Stimulated activated CD4-positive, alpha-beta T cell treated with anti-CD3 and anti-CD28 coated beads, Interleukin-12 subunit alpha, Interleukin-12 subunit beta, amount 100 ng/mL, for 48 hours (primary cell): ENCODE measurements at regions not wholly inside any gene's neighbourhood (a gene's known extent, or its start where the extent isn't known, plus 50 kb on each side); places are given as distances from the start of the nearest gene placed in this dataset.

Experiments
- DNase-seq, 3 donors: peaks; one replicate each; pipeline ENCODE4 v3.0.0-alpha.2; 2020; ENCODE audit warnings: low read depth in 2 of 3, low spot score in 1 of 3

DNA sequence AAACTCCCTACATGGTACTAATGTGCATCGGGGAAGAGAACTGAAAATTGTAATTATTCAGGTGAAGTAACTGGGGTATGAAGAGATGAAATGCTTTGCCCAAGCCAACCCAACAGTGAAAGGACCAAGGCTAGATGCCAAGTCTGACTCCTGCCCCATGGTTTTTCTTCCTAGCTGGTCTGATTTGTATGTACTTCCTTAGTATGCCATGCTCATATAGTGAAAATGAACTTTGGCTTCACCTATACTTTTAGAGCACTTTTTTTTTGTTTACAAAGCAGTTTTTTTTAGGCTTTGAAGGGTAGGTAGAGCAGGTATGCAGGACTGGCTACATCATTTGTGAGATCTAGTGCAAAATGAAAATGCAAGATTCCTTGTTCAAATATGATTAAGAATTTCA, 359.4 kb upstream of the RIOK2 start:
- DNase-seq = no peak

DNA sequence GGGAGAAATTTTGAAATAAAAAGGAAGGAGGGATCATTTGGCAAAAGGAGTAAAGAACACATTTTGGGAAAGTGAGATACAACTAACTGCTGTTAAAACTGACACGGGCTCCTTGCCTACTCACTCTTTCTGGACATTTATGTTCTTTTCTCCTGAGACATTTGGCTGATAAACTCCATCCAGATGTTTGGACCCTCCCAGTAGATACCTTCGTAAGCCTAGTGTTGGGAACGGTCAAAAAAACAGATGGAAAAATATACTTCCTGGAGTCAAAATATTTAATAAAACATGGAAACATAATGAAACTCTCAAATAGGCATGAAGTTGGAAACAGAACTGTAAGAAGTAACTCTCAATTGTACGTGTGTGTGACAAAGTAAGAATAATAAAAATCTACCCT, 360.1 kb upstream of the RIOK2 start:
- DNase-seq = no peak

DNA sequence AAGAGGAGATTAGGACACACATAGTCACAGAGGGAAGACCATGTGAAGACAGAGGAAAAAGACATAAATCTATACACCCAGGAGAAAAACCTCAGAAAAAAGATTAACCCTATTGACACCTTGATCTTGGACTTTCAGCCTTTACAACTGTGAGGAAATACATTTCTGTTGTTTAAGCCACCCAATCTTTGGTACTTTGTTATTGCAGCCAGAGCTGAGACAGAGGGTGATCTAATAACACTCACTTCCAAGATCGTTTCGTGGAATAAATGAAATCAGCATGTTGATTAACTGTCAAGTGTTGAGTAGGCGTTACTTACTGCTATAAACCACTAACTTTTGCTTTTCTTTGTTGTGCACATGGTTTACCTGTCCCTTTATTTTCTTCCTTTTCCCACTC, 361.2 kb upstream of the RIOK2 start:
- no peak for DNase-seq

DNA sequence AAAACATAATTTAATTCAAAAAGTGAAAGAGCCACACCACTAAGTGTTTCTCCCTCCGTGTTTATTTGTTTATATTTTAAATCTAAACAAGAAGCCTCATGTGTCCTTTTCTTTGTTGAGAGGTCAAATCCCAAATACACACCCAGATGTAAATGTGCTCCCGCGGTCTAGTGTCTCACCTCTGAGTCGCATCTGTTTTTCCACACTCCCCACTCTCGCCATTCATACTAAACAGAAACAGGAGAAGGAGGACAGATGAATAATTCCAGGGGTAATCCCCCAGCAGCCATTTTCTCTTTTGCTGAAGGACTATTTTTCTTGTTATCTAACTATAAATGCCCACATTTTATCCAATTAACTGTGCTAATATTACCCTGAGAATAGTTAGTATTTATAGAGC, 361.6 kb upstream of the RIOK2 start:
- no peak for DNase-seq

DNA sequence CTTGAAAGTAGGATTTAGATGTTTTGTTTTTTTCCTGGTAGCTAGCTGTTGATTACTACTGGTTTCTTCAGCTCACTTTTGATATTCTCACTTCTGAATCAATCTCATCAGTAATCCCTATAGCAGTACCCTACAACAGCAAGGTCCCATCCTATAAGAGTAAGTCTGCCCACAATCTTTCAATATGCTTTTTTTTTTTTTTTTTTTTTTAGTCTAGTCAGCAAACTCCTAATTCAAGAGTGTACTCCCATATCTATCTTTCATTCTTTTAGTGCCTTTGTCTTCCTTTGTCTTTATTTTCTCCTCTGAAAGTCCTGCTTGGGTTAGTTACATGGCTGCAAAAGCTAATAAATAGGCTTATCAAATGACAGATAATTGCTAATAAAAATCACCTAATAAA, 362.4 kb upstream of the RIOK2 start:
- DNase-seq = no peak

DNA sequence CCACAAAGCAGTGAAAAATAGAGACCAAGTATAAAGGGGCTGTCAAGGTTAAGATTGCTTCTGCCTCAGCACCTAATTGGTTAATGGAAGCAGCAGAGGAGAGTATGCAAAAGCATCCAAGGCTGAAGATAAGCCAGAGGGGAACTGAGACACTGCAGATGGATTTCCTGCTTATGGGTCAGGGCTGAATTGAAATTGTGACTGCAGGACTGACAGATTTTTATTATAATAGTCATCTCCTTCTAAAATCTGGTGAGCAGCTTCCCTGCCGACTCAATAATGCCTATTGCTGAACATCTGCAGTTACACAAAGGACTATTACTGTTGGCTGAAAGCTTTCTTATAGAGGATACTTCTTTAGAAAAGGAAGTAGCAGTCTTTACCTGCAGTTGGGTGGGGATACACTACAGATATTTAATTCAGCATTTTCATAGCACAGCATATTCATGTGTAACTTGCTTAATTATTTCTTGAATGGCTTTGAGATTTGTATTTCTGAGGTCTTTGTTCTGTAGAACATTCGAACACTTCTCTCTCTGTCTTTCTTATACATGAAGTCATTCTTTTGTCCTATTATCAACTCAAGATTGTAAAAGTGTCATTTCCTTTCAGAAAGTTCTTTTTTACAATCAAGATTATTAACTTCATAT, 363.0 kb upstream of the RIOK2 start:
- no peak for DNase-seq

DNA sequence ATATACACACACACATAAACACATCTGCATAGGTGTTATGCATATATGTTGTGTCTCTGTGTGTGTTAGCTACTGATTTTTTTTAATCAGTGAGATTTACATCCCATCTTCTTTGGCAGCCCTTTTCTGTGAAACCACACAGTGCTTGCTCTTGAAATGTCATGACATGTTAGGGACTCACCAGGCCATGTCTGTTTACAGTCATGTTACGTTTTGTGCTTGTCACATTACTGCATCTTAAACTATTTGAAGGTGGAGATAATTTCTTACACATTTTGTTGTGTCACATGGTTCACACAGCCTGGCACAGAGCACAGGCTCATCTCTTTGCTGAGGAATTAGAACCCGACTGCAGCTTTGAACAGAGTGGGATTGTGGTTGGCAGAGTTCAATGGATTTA, 364.4 kb upstream of the RIOK2 start:
- no peak for DNase-seq

DNA sequence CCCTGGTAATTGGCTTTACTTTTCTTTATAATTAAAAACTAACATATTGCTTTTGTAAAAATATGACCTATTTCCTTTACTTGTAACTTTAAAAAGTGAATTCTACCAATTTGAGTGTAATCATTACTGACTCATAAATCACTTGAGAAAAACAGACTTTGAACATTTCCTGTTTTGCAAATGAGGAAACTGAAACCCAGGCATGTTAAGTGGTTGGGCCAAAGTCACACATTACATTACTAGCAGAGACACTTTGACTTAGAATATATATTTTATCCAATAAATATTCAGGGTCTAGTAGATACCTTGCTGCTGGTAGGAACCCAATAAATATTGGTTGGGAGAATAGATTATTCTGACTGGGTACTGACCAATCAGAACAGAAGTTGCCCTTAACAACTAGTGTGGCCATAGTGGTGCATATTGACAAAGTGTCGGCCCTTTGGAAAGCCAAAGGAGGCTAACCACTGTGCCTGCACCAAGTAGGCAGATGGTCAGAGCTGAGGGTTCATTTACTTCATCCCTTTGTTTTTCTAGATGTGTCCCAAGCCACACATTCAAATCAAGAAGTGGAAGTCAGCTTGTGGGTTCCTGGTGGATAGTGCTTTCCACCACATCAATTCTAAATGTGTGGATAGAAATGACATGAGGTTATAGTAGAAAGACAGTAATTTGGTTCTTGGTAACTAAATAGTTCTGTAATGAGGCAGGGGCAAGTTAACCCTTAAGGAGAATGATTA, 365.1 kb upstream of the RIOK2 start:
- DNase-seq = no peak

DNA sequence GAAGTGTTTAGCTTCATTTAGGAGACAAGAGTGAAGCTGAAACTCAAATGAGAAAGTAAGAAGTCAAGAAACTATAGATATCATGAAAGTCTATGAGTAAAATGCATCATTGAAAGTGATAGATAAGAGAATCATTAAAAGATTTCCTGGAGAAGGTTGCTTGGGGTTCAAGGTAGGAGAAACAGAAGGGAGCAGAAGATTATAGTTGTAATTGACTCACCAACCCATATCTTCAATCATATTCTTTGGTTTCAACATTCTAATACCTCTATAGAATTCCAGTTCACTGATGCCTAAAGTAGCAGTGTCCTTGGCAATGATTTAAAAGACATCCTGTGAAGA, 365.7 kb upstream of the RIOK2 start:
- DNase-seq = no peak

DNA sequence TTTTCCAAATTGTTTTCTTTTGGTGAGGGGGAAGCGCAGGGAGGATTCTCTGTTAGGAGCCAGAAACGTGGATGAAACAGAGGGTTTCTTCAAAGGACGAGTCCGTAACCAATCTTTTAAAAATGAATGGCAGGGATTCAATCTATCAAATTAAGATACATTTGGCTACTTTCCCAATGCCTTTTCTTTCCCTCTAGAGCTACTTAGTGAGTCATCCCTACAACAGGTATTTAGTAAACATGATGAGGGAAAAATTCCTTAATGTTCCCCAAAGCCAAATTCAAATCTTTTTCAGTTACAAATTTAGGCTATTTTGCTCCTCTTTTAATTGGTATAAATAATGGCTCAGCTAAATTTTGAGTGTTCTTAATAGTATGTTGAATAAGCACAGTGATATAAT, 366.4 kb upstream of the RIOK2 start:
- no peak for DNase-seq

DNA sequence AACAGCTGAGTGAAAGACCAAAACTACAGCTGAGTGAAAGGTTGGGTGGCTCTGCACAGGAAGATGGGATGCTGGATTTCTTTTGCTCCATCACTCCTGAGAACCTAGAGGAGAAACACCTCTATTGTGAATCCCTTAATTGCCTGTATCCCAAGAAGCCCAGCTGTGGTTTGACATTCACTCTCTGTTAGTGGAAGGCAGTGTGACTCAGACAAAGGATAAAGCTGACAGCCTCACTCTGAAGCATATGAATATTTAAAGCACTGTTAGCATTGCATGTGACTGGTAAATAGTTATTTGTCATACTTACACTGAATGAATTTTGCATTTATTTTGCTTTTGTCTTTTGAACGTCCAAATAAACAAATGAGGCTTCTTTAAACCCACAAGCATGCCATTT, 367.1 kb upstream of the RIOK2 start:
- DNase-seq = no peak

DNA sequence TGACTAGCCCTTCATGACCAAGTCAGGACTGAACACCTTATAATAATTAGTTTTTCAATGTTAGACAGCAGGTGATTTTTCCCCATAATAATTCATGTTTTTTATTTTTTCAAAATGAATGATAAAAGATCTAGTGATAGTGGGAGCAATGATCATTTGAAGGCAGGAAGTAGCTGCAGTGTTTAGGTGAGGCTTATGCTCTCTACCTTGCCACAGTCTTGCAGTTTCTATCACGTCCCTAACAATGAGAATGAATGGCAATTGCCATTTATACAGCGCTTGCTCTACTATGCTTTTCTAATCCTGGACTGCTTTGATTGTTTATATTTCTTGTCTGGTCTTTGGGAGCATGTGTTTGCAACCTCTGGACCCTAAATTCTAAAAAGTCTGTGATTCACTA, 367.8 kb upstream of the RIOK2 start:
- no peak for DNase-seq

DNA sequence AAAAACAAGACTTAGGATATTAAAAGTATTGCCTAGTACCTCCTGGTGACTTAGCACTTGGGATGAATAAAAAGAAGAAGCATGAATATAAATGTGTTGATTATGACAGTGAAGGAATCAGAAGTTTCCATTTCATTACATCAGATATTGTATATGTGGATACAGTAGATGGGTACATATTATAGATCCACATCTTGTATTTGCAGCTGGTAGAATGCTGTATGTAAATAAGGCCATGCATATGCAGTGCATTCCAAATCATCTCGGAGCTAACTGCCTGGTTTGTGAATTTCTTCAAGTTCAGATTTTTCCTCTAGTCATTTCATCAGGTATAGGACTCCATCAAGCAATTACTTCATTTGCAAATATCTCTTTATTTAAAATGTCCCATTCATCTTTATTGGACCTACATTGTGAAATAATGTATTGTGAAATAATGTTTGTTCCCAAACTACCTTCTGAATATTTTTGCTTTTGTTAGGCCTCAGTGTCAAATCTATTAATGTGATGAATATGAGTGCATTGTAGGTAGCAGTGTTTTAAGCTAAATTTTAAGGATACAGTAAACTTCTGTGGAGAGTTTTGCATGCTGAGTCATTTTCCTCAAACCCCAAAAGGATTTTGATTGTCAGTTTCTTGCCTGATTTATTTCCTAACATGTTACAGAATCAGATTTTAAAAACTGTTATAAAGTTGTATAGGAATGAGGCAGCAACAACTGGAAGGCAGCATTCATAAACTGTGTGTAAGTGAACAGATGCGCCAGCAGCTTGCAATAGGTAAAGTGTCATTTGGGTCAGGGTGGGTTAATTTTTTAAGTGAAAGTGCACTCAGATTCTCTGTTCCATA, 370.8 kb upstream of the RIOK2 start:
- DNase-seq = no peak

DNA sequence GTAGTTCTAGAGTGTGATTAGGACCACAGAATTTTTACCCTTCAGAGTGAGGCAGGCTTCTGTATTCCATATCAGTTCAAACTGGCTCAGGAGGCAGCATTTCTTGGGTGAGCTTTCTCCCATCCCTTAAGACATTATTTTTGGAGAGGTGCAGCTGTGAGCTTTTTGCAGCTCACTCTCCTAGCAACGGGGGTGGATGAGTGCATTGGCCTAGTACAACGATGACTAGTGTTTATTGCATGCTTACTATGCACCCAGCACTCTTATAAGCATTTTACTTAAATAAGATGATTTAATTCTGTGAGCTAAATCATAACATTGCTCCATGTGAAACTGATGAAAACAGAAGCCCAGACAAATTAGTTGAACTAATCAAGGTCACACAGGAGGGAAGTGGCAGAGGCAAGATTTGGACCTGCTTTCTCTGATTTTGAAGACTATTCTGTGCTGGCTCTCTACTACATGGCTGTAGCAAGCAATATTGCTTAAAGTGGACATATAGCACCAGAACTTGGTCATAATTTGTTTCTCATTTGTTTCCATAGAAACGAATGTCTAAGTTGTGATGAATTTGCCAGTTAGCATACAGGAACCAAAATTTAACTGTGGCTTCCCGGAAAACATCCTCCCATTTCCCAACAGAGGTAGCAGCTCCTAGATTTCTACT, 372.1 kb upstream of the RIOK2 start:
- DNase-seq = no peak

DNA sequence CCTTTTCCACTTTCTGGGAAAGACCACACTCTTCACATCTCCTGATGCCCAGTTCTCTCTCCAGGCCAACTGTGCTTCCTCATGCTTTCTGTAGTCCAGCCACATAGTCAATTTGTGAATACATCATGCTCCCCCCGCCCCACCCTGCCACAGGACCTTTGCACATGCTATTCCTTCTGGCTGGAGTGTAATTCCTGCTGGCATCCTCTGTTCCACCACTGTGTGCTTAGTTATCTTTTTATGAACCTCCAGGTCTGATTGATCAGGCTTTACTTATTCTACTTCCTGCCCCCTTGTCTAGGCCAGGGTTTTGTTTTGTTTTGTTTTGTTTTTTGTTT, 372.6 kb upstream of the RIOK2 start:
- DNase-seq = no peak

DNA sequence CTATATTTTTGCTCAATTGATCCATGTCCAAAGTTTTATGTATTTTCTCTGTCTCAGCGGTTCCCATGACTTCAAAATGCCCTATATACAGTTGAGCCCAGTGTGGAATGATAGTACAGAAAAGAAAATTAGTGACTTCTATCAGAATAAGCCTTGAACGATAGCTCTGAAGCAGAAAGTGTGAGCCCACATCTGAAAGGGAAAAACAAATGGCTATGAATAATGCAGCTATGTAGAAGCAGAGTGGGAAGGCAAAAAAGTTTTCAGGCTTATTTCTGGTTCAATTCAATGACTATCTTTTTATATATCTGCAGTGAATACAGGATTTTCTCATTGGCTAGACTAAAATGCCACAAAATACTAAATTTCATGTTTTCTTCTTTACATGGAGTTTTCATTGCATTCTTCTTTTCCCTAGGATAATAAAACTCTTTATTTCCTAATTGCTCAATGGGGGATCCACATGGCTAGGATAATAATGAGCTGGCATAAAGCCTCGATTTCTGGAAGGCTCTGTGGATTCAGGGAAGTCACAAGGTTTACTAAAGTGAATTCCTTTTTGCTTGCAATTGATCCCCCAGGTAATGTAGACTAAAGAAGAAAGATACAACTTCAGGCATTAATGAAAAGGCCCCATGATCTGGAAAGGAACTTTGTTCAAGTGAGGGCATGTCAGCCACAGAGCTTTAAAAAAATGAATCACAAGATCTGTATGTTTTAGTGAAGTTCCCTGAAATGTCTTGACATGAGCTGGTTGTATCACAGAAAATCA, 377.0 kb upstream of the RIOK2 start:
- DNase-seq = no peak

DNA sequence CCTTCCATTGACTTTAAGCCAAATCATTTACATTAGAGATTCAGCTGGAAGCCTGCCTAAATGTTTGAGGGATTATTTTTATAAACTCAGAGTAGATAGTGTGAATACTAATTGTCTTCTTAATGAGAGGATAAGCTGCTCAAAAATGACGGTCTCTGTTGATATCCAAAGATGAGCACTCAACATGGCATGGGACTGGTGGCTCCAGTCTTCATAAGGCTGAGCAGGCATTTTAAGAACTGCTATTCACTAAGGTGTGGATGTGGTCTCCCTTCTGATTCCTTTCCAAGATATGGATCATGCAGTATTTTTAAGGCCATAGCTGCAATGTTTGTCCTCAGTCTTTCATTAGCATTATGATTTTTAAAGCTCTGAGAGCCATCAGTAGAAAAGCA, 377.5 kb upstream of the RIOK2 start:
- DNase-seq = no peak

DNA sequence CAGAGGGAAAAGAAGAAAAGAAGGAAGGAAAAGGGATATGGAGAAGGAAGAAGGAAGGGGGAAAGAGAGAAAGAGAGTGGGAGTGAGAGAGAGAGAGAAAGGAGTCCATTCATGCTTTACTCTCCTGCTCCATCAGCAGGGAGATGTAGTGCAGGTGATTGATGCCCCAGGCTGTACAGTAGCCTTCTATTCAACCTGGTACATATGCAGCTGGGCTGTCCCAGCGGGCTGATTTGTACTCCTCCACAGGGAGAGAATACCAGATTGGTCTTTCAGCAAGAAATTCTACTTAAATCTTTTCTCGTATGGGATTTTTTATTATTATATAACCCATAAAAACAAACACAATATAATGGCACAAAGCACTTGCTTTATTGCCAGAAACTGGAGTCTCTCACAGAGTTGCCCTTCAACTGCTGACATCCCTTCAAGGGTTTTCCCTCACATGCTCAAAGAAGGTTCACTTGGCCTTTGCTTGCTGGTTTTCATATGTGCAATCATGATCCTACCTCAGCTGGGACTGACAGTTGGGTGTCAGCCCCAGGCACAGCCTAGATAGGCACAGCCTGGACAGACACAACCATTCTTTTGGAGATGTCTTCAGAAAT, 380.1 kb upstream of the RIOK2 start:
- DNase-seq = no peak

DNA sequence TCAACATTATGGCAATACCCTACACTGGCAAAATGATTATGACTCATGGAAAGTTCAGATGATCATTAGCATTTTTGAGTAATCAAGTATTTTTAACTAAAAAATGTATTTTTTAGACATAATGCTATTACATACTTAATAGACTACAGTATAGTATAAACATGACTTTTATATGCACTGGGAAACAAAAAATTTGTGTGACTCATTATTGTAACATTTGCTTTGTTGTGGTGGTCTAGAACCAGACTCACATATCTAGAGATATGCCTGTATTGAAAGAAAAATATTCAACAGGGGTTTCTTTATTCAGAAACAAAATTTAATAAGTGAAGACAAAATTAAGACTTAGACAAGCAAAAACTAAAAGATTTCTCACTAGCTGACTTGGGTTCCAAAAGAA, 385.3 kb upstream of the RIOK2 start:
- no peak for DNase-seq

DNA sequence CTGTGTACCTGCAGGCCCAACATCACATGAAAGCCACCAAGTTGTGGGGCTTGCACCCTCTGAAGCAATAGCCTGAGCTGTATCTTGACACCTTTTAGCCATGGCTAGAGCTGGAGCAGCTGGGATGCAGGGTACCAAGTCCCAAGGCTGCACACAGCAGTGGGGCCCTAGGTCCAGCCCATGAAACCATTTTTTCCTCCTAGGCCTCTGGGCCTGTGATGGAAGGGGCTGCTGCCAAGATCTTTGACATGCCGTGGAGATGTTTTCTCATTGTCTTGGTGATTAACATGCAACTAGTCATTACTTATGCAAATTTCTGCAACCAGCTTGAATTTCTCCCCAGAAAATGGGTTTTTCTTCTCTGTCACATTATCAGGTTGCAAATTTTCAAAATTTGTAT, 387.2 kb upstream of the RIOK2 start:
- no peak for DNase-seq

DNA sequence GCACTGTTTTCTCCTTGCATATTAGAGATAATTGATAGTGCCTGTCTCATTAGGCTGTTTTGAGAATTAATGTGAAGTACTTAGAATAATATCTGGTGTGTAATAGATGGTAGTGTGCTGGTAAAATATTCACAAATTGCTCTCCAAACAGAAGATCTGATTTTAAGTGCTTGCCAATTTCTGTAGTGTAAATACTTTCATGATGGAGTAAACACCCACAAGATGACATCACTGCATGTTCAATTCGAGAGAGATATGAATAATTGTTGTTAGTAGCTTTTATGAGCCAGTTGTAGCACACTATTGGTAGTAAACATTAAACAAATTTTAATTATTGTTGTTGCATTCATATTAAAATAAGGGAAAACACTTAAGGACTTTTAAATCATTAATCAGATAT, 392.3 kb upstream of the RIOK2 start:
- no peak for DNase-seq
